HCT116 (cell line): ENCODE measurements at regions not wholly inside any gene's neighbourhood (a gene's known extent, or its start where the extent isn't known, plus 50 kb on each side); places are given as distances from the start of the nearest gene placed in this dataset.
"Not testable (repeated sequence)": the region's sequence is repeated elsewhere in the genome, so short reads cannot be mapped to it uniquely, and the experiment has no call there.

ENCODE experiments used
- CTCF ChIP-seq, 3 experiments: fragments of 200-600 bp in 1 of 3; sonication (generic) in 1 of 3; IDR thresholded peaks in 2 of 3; conservative IDR thresholded peaks in 1 of 3; 2 replicates each; pipeline ENCODE4 v1.5.1; 2012 to 2017; ENCODE audit warnings: low read depth in 2 of 3, low read length in 2 of 3, antibody characterized with exemption in 1 of 3, borderline replicate concordance in 1 of 3, control low read depth in 1 of 3, mild to moderate bottlenecking in 1 of 3, mixed read lengths in 1 of 3, mixed run types in 1 of 3, moderate library complexity in 1 of 3; ENCODE audit not compliant: insufficient read depth in 1 of 3
- EZH2 ChIP-seq: fragments of 200-600 bp; sonication (generic); IDR thresholded peaks from 2 replicates; pipeline ENCODE4 v1.6.1; 2017; ENCODE audit warnings: antibody characterized with exemption, mixed run types
- POLR2A ChIP-seq: IDR thresholded peaks from 2 replicates; pipeline ENCODE4 v1.7.0; 2011; ENCODE audit warnings: borderline replicate concordance; ENCODE audit not compliant: insufficient read depth, insufficient read length; ENCODE audit errors: extremely low read depth
- YY1 ChIP-seq: IDR thresholded peaks from 2 replicates; pipeline ENCODE4 v1.6.1; 2011; ENCODE audit warnings: low read length, low read depth, moderate library complexity, mild to moderate bottlenecking; ENCODE audit not compliant: insufficient replicate concordance; ENCODE audit errors: extremely low read depth
- TF ChIP-seq, protein P1 (sequence below): IDR thresholded peaks from 2 replicates; pipeline ENCODE4 v1.6.1; 2012

GRCh38 chrX:3833761-3834542 is 120.5 kb upstream of the PRKX start:
- TF ChIP-seq CTCF (IDR thresholded peaks at IDR 0.05 in 2 of 3, conservative IDR thresholded peaks at IDR 0.05 in 1 of 3; ENCODE audit: borderline replicate concordance in 1 of 3, insufficient read depth in 1 of 3, low read depth in 2 of 3, low read length in 2 of 3); YY1; EZH2; POLR2A: not testable (repeated sequence)
- TF ChIP-seq, protein P1, sequence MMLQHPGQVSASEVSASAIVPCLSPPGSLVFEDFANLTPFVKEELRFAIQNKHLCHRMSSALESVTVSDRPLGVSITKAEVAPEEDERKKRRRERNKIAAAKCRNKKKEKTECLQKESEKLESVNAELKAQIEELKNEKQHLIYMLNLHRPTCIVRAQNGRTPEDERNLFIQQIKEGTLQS = not testable (repeated sequence)
